ENCODE measurements at regions not wholly inside any gene's neighbourhood (a gene's known extent, or its start where the extent isn't known, plus 50 kb on each side); places are given as distances from the start of the nearest gene placed in this dataset.

DNA sequence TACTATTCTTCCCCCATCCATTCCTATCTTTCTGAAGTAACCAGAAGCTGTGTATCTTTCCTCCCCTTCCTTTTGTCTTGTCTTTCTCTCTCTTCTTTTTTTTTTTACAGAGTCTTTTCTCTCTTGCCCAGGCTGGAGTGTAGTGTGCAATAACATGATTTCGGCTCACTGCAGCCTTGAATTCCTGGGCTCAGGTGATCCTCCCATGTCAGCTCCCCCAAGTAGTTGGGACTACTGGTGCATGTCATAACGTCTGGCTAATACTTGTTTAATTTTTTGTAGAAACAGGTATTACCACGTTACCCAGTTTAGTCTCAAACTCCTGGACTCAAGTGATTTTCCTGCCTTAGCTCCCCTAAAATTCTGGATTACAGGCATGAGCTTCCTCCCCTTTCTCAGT lies 86.5 kb downstream of the IGLL5 start:
- no peak for DNase-seq (ENCODE audit: low read depth)
- no peak overlapping the region for H3K4me3 ChIP-seq (ENCODE audit: low read depth, low read length)
- no peaks in the 10 kb centered on the region for H3K36me3 ChIP-seq (ENCODE audit: control insufficient read depth, insufficient read depth, low read length)
- TF ChIP-seq, protein P1, sequence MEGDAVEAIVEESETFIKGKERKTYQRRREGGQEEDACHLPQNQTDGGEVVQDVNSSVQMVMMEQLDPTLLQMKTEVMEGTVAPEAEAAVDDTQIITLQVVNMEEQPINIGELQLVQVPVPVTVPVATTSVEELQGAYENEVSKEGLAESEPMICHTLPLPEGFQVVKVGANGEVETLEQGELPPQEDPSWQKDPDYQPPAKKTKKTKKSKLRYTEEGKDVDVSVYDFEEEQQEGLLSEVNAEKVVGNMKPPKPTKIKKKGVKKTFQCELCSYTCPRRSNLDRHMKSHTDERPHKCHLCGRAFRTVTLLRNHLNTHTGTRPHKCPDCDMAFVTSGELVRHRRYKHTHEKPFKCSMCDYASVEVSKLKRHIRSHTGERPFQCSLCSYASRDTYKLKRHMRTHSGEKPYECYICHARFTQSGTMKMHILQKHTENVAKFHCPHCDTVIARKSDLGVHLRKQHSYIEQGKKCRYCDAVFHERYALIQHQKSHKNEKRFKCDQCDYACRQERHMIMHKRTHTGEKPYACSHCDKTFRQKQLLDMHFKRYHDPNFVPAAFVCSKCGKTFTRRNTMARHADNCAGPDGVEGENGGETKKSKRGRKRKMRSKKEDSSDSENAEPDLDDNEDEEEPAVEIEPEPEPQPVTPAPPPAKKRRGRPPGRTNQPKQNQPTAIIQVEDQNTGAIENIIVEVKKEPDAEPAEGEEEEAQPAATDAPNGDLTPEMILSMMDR (IDR thresholded peaks at IDR 0.05; ENCODE audit: insufficient read depth, low read length, poor library complexity, severe bottlenecking), result no peak
- no peaks in the 10 kb centered on the region for H3K27me3 ChIP-seq (ENCODE audit: control insufficient read depth, insufficient read depth, low read length)

DNA sequence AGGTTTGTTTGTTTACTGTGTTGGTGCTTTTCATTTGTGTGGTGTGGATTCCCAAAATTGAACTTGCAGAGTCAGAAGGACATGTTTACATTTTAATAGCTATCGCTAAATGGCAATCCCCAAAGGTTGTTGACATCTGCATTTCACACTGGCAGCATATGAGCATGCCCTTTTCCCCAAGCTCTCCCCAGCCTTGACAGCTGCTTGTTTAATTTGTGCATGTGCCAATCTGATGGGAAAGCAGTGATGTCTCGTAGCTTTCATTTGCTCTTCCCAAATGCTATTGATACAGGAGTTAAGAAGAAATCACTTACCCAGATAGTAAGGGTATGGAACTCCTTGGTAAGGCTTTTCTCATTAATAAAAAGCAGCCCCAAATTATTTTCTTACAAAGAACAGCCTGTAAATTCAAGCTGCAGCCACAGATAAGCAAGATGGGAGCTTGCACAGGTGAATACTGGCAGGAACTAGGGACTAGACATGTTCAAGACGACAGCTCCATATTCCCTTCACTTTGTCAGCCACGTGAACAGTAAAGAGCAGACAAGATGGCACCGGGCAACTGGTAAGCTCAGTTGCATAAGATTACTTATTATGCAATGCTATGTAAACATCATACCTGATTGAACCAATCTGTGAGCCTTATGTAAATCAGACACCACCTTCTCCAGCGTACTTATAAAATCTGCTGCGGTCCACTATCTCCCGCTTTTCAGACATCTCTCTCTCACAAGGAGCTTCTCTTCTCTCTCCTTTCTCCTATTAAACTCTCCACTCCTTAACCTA lies 87.4 kb downstream of the IGLL5 start:
- Histone ChIP-seq H3K4me3 (ENCODE audit: low read depth, low read length) (no peak overlapping the region), H3K36me3 (ENCODE audit: control insufficient read depth, insufficient read depth, low read length) (no peaks in the 10 kb centered on the region), H3K27me3 (ENCODE audit: control insufficient read depth, insufficient read depth, low read length) (no peaks in the 10 kb centered on the region)
- TF ChIP-seq, protein P1 (IDR thresholded peaks at IDR 0.05; ENCODE audit: insufficient read depth, low read length, poor library complexity, severe bottlenecking), result no peak
- no peak for DNase-seq (ENCODE audit: low read depth)

DNA sequence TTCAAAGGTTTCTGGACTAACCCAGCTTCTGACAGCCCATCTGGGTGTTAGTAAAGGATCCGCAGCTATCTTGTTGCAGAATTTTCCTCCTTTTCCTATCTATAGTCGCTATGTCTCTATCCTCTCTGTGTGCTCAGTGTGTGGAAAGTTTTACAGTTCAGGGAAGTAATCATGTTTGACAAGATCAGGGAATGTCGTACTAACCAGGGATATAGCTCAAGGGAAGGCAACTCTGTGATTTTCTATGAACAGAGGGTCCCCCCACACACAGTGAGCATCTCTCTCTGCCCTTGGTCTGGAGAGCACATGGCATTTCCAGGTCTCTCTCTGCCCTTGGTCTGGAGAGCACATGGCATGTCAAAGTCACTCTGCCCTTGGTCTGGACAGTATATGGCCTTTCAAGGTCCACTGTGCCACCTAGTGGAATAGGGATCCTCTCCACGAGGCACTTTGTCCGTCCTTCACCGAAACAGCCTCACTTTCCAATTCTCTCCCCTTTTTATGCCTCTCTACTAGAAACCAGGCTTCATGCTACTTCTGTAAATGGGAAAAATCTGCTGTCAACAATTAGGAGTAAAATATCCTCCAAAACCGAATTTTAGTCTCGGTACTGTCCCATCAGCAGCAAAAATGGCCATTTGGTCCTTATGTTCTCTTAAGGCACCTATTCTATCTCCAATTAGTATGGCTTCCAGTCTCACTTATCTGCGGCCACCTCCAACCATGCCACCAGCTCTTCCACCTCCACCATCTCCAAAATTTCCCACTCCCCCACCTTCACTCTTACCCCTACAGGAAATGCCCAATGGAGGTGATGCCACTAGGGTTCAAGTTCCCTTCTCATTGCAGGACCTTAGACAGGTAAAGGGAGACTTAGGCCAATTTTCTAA lies 88.7 kb downstream of the IGLL5 start:
- Histone ChIP-seq H3K27me3 (ENCODE audit: control insufficient read depth, insufficient read depth, low read length) (no peaks in the 10 kb centered on the region), H3K36me3 (ENCODE audit: control insufficient read depth, insufficient read depth, low read length) (no peaks in the 10 kb centered on the region), H3K4me3 (ENCODE audit: low read depth, low read length) (no peak overlapping the region)
- TF ChIP-seq, protein P1 (IDR thresholded peaks at IDR 0.05; ENCODE audit: insufficient read depth, low read length, poor library complexity, severe bottlenecking), result no peak
- no peak for DNase-seq (ENCODE audit: low read depth)

DNA sequence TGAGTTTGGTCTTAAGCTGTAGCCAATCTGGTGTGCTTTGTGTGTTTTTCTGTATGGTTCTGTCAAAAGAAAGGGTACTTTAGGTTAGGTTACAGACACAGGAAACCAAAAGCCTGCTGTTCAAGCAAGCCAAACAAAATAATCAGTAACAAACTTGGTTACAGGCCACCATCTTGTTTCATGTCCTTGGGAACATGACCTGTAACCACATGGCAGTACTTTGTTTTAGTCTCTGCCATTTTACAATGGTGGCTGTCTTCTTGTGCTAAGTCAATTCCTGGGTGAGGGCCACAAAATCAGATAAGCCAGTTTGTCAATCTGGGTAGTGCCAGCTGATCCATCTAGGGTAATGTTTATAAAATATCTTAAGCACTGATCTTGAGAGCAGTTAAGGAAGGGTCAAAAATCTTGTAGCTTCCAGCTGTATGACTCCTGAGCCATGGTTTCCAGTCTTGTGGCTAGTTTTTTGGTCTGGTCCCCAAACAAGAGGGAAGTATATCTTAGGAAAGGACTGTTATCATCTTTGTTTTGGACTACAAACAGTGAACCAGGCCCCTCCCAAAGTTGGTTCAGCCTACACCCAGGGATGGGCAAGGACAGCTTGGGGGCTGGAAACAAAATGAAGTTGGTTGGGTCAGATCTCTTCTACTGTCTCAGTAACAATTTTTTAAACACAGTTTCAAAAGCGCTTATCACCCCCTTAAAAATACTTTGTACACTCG lies 90.0 kb downstream of the IGLL5 start:
- TF ChIP-seq, protein P1 (IDR thresholded peaks at IDR 0.05; ENCODE audit: insufficient read depth, low read length, poor library complexity, severe bottlenecking), result no peak
- DNase-seq (ENCODE audit: low read depth), result no peak

DNA sequence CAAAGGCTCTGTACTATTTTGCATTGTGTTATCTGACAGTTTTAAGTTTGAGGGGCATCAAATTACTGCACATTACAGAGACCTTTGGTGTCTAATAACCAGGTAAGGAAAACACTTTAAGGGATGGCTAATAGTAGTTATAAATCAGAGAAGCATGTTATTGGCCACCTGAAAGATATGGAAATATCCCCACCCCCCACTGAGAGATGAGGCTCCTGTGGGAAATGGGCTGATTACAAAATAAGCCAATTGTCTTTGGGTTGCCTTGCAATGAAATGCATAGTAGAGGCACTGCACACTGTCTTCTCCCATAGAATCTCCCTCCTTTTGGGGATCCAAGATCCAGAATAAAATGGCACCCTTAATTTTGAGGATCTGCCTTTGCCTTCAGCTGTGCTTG lies 91.0 kb downstream of the IGLL5 start:
- TF ChIP-seq, protein P1 (IDR thresholded peaks at IDR 0.05; ENCODE audit: insufficient read depth, low read length, poor library complexity, severe bottlenecking), result no peak
- Histone ChIP-seq H3K36me3 (ENCODE audit: control insufficient read depth, insufficient read depth, low read length) (no peaks in the 10 kb centered on the region), H3K4me3 (ENCODE audit: low read depth, low read length) (no peak overlapping the region), H3K27me3 (ENCODE audit: control insufficient read depth, insufficient read depth, low read length) (no peaks in the 10 kb centered on the region)
- no peak for DNase-seq (ENCODE audit: low read depth)

More for the DNA sequence above, 90.0 kb downstream of the IGLL5 start:
- Histone ChIP-seq H3K4me3 (ENCODE audit: low read depth, low read length) (no peak overlapping the region), H3K27me3 (ENCODE audit: control insufficient read depth, insufficient read depth, low read length) (no peaks in the 10 kb centered on the region), H3K36me3 (ENCODE audit: control insufficient read depth, insufficient read depth, low read length) (no peaks in the 10 kb centered on the region)

Measured in kidney epithelial cell (primary cell).